ENCODE measurements at regions not wholly inside any gene's neighbourhood (a gene's known extent, or its start where the extent isn't known, plus 50 kb on each side); places are given as distances from the start of the nearest gene placed in this dataset.

GRCh38 chr10:45197816-45198485 is 117.5 kb downstream of the OR13A1 start:
- DNase-seq (ENCODE audit: low read depth), result no peak

- no peak for DNase-seq (ENCODE audit: low read depth)
These were observed 116.8 kb downstream of the OR13A1 start for GRCh38 chr10:45198486-45199204.

GRCh38 chr10:45199205-45199740 is 116.1 kb downstream of the OR13A1 start:
- DNase-seq (ENCODE audit: low read depth), result no peak

- no peak for DNase-seq (ENCODE audit: low read depth)
These were observed 114.1 kb downstream of the OR13A1 start for GRCh38 chr10:45201271-45201670.

GRCh38 chr10:45202242-45202641 is 113.2 kb downstream of the OR13A1 start:
- no peak for DNase-seq (ENCODE audit: low read depth)

- no peak for DNase-seq (ENCODE audit: low read depth)
These were observed 110.2 kb downstream of the OR13A1 start for GRCh38 chr10:45204954-45205775.

DNA sequence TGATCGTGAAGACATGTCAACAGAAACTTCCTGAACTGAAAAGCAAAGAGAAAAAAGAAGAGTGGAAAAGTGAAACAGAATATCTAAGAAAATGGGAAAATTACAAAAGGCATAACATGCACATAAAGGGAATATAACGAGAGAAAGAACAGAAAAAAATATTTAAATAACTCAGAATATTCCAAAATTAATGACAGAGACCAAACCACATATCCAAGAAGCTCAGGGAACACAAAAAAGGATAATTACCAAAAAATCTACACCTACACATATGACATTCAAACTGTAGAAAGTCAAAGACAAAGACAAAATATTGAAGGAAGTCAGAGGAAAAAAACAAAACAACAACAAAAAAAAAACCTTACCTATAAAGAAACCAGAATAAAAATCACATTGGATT is 105.5 kb downstream of the OR13A1 start:
- no peak for DNase-seq (ENCODE audit: low read depth)

DNA sequence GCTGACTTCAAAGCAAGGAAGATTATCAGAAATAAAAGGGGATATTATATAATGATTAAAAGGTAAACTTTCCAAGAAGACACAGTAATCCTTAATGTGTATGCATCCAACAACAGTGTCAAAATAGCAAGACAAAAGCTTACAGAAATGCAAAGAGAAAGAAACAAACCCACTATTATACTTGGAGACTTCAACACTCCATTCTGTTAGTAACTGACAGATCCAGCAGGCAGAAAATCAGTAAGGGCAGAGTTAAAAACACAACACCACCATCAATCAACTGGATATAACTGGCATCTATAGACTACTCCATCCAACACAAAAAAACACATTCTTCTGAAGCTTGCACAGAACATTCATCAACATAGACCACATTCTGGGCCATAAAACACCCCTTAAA is 103.8 kb downstream of the OR13A1 start:
- DNase-seq (ENCODE audit: low read depth), result no peak

- DNase-seq (ENCODE audit: low read depth), result no peak
These were observed 96.0 kb downstream of the OR13A1 start for GRCh38 chr10:45219416-45219815.

DNA sequence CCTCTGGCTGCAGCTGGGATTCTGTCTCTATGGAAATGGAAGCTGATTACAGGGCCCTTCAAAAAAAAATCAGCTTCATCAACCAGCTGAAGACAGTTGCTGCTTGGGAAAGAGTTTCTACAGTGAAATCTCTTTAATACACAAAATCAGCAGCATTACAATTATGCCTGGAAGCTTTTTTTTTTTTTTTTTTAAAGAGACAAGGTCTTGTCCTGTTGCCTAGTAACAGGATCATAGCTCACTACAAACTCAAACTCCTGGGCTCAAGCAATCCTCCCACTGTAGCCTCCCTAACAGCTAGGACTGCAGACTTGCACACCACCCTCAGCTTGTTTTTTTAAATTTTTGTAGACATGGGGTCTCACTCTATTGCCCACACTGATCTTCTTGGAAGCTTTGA is 94.5 kb downstream of the OR13A1 start:
- no peak for DNase-seq (ENCODE audit: low read depth)

DNA sequence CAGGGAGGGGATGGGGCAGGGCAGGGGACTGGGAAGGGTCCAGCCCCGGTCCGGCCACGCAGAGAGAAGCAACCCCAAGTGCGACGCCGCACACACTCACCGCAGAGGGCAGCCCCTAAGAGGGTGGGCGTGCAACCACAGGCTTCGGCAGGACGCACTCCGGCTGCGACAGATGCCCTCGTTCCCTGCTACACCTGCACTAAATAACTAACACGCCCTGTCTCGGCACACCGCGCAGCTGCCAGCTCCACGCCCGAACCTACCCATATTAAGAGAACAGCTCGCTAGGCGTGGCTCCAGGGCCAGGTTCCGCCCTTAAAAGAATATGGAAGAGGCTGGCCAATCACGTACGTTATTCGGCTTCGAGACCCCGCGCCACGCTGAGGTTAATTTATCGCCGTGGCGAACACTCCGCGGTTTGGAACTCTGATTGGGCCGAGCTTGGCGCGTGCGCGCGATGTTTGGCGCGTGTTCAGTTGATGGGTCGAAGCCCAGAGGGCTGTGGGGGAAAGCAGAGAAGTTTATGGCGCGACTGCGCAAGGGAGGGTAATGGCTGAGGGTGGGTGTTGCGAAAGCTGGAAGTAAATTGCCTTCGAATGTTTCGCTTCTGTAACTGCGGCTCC is 91.1 kb downstream of the OR13A1 start:
- no peak for DNase-seq (ENCODE audit: low read depth)

DNA sequence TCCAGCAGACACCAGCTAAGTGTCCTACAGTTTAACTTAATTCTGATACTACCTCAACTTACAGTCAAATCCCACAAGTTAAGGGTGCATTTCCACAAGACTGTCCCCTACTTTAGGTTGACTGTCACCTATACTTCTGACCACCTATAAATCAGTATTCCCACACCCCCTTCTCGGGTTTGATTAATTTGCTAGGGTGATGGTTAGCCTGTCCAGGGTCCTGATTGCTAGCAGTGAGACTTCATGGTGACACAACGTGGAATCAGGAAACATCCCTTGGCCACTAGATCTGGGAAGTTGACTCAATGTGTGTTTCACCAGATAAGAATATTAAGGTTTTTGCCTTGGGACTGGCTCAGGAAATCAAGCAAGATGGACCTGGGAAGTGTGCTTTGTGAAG is 88.4 kb downstream of the OR13A1 start:
- no peak for DNase-seq (ENCODE audit: low read depth)

- no peak for DNase-seq (ENCODE audit: low read depth)
These were observed 88.0 kb downstream of the OR13A1 start for GRCh38 chr10:45227456-45227855.

GRCh38 chr10:45229823-45230222 is 85.6 kb downstream of the OR13A1 start:
- no peak for DNase-seq (ENCODE audit: low read depth)

DNA sequence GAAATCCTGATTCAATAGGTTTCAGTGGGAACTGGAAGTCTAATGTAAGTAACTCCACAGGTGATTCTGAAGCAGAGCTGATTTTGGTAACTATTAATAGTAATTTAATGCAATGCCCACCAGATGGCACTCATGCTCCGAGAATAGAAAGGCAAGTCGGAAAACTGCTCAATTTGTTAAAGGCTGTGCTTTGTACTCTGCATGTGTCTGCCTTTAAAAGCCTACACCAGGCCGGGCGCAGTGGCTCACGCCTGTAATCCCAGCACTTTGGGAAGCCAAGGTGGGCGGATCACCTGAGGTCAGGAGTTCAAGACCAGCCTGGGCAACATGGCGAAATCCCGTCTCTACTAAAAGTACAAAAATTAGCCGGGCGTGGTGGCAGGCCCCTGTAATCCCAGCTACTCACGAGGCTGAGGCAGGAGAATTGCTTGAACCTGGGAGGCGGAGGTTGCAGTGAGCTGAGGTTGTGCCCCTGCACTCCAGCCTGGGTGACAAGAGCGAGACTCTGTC is 80.1 kb downstream of the OR13A1 start:
- peak; percentile 11 for DNase-seq (ENCODE audit: low read depth)

DNA sequence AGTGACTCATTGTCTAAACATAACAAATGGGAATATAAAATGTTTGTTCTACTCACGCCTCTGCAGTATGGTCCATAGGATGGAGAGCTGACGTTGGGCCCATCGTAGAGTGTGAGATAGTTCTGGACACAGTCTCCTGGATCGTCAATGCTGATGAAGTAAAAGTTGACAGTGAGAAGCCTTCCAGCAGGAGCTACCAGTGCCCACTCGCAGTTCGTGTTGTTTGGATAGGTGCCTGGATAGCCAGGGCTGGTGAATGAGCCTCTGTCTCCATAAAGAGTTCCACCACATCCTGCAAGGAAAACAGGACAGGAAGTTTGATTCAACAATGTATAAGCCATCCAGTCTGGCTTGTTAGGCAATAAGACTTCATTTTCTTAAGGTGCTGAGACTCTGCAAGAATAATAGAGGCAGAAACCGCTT is 79.6 kb downstream of the OR13A1 start:
- DNase-seq (ENCODE audit: low read depth), result no peak

DNA sequence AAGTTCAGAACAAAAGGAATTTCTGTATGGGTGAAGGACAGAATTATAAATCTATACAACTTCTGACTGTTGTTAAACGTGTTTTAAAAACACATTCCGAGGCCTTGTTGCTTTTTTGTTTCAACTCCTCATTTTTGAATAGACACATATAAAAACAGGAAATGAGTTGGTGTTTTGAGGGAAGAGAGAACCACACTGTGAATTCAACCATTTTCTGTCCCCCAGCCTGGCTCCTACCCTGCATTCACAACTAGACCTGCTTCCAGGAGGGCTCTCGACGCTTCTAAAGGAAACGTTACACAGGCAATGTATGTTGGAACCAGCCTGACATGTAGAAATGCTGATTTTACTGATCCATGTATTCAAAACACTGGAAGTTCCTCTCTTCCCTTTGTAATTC is 76.5 kb downstream of the OR13A1 start:
- no peak for DNase-seq (ENCODE audit: low read depth)

GRCh38 chr10:45239642-45240041 is 75.8 kb downstream of the OR13A1 start:
- DNase-seq (ENCODE audit: low read depth), result no peak

DNA sequence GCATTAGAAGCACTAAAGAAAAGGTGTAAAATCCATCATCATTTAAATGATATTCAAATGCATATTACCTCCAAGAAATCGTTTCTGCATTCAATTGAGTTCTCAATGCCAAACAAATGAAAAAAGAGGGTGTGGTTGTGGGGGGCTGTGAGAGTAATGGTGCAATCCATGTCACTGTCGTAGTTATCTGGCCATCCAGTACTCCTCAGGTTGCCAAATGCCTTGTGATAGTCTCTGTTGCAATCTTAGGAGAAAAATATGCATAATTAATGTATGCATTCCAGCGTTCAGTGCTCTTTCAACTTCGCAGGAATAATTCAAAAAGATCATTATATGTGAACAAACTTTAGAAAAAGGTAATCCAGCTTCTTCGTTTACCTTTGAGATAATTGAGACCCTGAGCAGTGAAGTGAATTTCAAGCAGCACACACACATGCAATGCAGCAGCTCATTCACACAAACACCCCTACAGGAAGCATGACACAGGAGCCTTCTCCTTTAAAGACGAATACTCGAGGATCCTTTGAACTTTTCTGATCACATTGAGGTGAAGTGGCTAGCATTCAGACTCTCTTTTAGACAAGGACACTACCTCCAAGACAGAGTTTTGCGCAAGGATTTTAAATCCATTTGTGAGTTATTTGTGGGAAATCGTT is 73.4 kb downstream of the OR13A1 start:
- no peak for DNase-seq (ENCODE audit: low read depth)

DNA sequence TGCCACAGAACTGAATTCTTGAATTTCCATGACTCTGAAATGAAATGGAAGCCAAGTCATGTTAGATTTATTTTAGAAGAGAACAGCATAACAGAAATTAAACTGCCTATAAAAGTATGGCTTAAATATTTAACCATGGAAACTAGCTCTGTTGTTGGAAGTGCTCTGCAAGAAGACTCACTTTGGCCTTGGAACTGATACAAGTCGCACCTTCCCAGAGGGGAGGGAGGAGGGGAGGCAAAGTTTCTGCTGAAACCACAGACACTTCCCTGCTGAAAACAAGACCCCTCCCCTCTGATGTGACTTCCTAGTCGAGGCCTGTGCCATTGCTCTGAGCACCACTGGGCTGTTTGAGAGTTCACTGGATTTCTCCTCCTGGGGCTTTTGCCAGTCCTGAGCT is 72.1 kb downstream of the OR13A1 start:
- DNase-seq (ENCODE audit: low read depth), result no peak

GRCh38 chr10:45246522-45246921 is 68.9 kb downstream of the OR13A1 start:
- DNase-seq (ENCODE audit: low read depth), result no peak
